DND-41 (cell line): ENCODE measurements at regions not wholly inside any gene's neighbourhood (a gene's known extent, or its start where the extent isn't known, plus 50 kb on each side); places are given as distances from the start of the nearest gene placed in this dataset.

Experiments
- ATAC-seq: fragments of 200-7000 bp; cut with Tn5 transposase; 3 replicates; pipeline ENCODE4 v1.9.1; 2021; ENCODE audit warnings: low read depth; ENCODE audit not compliant: insufficient read depth
- DNase-seq: peaks from one replicate; pipeline ENCODE4 v3.0.0-alpha.2; 2020
- H2AFZ ChIP-seq: 2 replicates; pipeline ENCODE4 v1.6.0; 2012; ENCODE audit warnings: low read depth, low read length
- H3K27ac ChIP-seq: 2 replicates; pipeline ENCODE4 v1.5.1; 2012; ENCODE audit warnings: low read length, inconsistent platforms
- H3K27me3 ChIP-seq: fragments of 200-600 bp; sonication (generic); 2 replicates; pipeline ENCODE4 v1.6.0; 2012; ENCODE audit warnings: low read length, mild to moderate bottlenecking, inconsistent platforms; ENCODE audit not compliant: insufficient read depth, poor library complexity
- H3K36me3 ChIP-seq: 2 replicates; pipeline ENCODE4 v1.5.1; 2012; ENCODE audit warnings: low read length, inconsistent platforms; ENCODE audit not compliant: insufficient read depth
- H3K4me1 ChIP-seq: 2 replicates; pipeline ENCODE4 v1.5.1; 2012; ENCODE audit warnings: mild to moderate bottlenecking, low read length; ENCODE audit not compliant: insufficient read depth
- H3K4me2 ChIP-seq: 2 replicates; pipeline ENCODE4 v1.6.0; 2012; ENCODE audit warnings: mild to moderate bottlenecking, moderate library complexity, low read length, inconsistent platforms; ENCODE audit not compliant: insufficient read depth
- H3K4me3 ChIP-seq, 2 experiments: fragments of 200-600 bp in 1 of 2; shearing (Covaris generic) in 1 of 2; 2 replicates each; pipeline ENCODE4 v1.5.1; 2012 to 2016; ENCODE audit warnings: inconsistent platforms in 2 of 2, low read length in 2 of 2, mild to moderate bottlenecking in 2 of 2, low read depth in 1 of 2, moderate library complexity in 1 of 2
- H3K79me2 ChIP-seq: 2 replicates; pipeline ENCODE4 v1.6.0; 2012; ENCODE audit warnings: low read length, inconsistent platforms; ENCODE audit not compliant: insufficient read depth
- H3K9ac ChIP-seq: 2 replicates; pipeline ENCODE4 v1.6.0; 2012; ENCODE audit warnings: low read depth, mild to moderate bottlenecking, inconsistent platforms, low read length, moderate library complexity
- H3K9me3 ChIP-seq: 2 replicates; pipeline ENCODE4 v1.5.1; 2012; ENCODE audit warnings: low read length, moderate library complexity, mild to moderate bottlenecking, inconsistent platforms; ENCODE audit not compliant: insufficient read depth, severe bottlenecking
- H4K20me1 ChIP-seq: 2 replicates; pipeline ENCODE4 v1.6.0; 2012; ENCODE audit warnings: low read length; ENCODE audit not compliant: insufficient read depth
- EZH2 ChIP-seq: IDR thresholded peaks from 3 replicates; pipeline ENCODE4 v1.6.1; 2012; ENCODE audit warnings: borderline replicate concordance, low read depth, mild to moderate bottlenecking, moderate library complexity, low read length, inconsistent platforms; ENCODE audit not compliant: severe bottlenecking
- TF ChIP-seq, protein P1 (sequence below): IDR thresholded peaks from 2 replicates; pipeline ENCODE4 v1.5.1; 2012; ENCODE audit warnings: borderline replicate concordance, low read length, moderate library complexity, mild to moderate bottlenecking; ENCODE audit not compliant: poor library complexity, severe bottlenecking; ENCODE audit errors: extremely low read depth

GRCh38 chr6:3523966-3524365 is 67.1 kb upstream of the SLC22A23 start:
- H3K27ac ChIP-seq, result no peak overlapping the region
- no peak for ATAC-seq

GRCh38 chr6:3523271-3523670 is 66.4 kb upstream of the SLC22A23 start:
- ATAC-seq, result no peak
- no peak overlapping the region for H2AFZ ChIP-seq
- no peaks in the 10 kb centered on the region for H3K36me3 ChIP-seq
- H3K27me3 ChIP-seq, result peaks cover 12% of the 10 kb centered on the region
- no peaks in the 10 kb centered on the region for H3K9me3 ChIP-seq
- H3K4me1 ChIP-seq, result no peaks in the 10 kb centered on the region
- H3K4me3 ChIP-seq, result no peak overlapping the region
- no peak overlapping the region for H3K4me2 ChIP-seq
- no peaks in the 10 kb centered on the region for H3K79me2 ChIP-seq
- no peak overlapping the region for H3K9ac ChIP-seq
- no peak overlapping the region for H3K27ac ChIP-seq
- DNase-seq, result no peak
- H4K20me1 ChIP-seq, result peaks cover 3% of the 10 kb centered on the region; the same call in 1 of the 2 replicates
- TF ChIP-seq EZH2, result no peak
- TF ChIP-seq, protein P1, sequence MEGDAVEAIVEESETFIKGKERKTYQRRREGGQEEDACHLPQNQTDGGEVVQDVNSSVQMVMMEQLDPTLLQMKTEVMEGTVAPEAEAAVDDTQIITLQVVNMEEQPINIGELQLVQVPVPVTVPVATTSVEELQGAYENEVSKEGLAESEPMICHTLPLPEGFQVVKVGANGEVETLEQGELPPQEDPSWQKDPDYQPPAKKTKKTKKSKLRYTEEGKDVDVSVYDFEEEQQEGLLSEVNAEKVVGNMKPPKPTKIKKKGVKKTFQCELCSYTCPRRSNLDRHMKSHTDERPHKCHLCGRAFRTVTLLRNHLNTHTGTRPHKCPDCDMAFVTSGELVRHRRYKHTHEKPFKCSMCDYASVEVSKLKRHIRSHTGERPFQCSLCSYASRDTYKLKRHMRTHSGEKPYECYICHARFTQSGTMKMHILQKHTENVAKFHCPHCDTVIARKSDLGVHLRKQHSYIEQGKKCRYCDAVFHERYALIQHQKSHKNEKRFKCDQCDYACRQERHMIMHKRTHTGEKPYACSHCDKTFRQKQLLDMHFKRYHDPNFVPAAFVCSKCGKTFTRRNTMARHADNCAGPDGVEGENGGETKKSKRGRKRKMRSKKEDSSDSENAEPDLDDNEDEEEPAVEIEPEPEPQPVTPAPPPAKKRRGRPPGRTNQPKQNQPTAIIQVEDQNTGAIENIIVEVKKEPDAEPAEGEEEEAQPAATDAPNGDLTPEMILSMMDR, result no peak

More at GRCh38 chr6:3523966-3524365, 67.1 kb upstream of the SLC22A23 start:
- Histone ChIP-seq H3K4me2 (no peak overlapping the region), H3K27me3 (peaks cover 12% of the 10 kb centered on the region), H3K79me2 (no peaks in the 10 kb centered on the region), H4K20me1 (peaks cover 3% of the 10 kb centered on the region; the same call in 1 of the 2 replicates), H3K36me3 (no peaks in the 10 kb centered on the region), H3K4me3 (no peak overlapping the region), H3K9ac (no peak overlapping the region), H3K4me1 (no peaks in the 10 kb centered on the region), H3K9me3 (no peaks in the 10 kb centered on the region), H2AFZ (no peak overlapping the region)
- TF ChIP-seq EZH2, result no peak
- TF ChIP-seq, protein P1, result no peak
- DNase-seq, result no peak

DNA sequence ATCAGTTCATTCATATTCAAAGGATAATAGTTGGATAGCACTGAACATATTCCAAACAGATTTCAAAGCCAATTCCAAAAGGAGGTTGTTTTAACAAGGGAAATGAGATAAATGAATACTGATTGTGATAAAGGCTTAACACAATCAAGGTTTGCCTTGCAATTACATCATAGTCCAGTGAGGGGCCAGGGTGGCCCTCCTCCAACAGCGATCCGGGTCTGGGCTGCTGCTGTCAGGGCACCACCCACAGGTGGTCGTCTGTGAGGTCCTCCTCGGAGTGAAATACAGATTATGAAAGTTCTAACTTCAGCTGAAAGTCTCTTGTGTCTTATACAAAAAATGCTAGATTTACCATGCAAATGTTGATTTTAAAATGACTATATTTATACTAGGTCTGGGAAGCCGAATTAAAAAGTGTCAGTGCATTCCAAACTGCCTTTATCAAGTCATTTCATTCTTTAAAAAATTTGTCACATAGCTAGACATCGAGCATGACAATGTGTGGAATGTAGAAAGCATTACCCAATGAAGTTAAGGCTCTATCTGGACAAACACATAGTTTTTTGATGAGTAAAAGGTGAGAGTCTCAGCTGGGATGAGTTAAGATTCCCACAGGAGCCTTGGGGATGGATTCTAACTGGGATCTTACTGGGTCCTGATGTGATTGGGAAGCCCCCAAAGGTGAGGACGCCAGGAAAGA is 65.9 kb upstream of the SLC22A23 start:
- Histone ChIP-seq H3K27me3 (peaks cover 12% of the 10 kb centered on the region), H3K4me1 (no peaks in the 10 kb centered on the region), H4K20me1 (peaks cover 3% of the 10 kb centered on the region; the same call in 1 of the 2 replicates), H3K79me2 (no peaks in the 10 kb centered on the region), H3K4me2 (no peak overlapping the region), H3K9ac (no peak overlapping the region), H3K4me3 (no peak overlapping the region), H2AFZ (no peak overlapping the region), H3K9me3 (no peaks in the 10 kb centered on the region), H3K27ac (no peak overlapping the region), H3K36me3 (no peaks in the 10 kb centered on the region)
- TF ChIP-seq EZH2, result no peak
- TF ChIP-seq, protein P1, result no peak
- ATAC-seq, result no peak
- DNase-seq, result no peak
